ENCODE measurements at regions not wholly inside any gene's neighbourhood (a gene's known extent, or its start where the extent isn't known, plus 50 kb on each side); places are given as distances from the start of the nearest gene placed in this dataset.

- no peak overlapping the region for H3K4me2 ChIP-seq (ENCODE audit: insufficient read depth, low read length)
- ChIA-PET CTCF (interaction anchor here (0.6 to 1.0 kb wide), 2 partner anchors 9 to 12 kb away, joined by 3 read pairs; no protein-coding TSS in a partner anchor), POLR2A (no interaction called here)
- H3K4me3 ChIP-seq (replicated peaks in 1 of 3; ENCODE audit: insufficient read depth in 1 of 3, low read depth in 1 of 3, low read length in 3 of 3): no peak overlapping the region
- H2AFZ ChIP-seq (ENCODE audit: low read depth, low read length): no peak overlapping the region
- DNase-seq (ENCODE audit: low read depth, low spot score) (no peak), FAIRE-seq (no peak)
- no peak for TF ChIP-seq EZH2 (IDR thresholded peaks at IDR 0.05; ENCODE audit: borderline replicate concordance, low read depth, low read length, severe bottlenecking)
- no peak for TF ChIP-seq GATA2 (IDR thresholded peaks at IDR 0.05; ENCODE audit: insufficient read depth, insufficient read length, low read depth, low read length)
- TF ChIP-seq POLR2A (IDR thresholded peaks at IDR 0.05; ENCODE audit: low read depth, low read length): no peak
- no peak for TF ChIP-seq CTCF (IDR thresholded peaks at IDR 0.05; ENCODE audit: extremely low read depth in 1 of 2, insufficient read depth in 1 of 2, low read depth in 1 of 2, low read length in 2 of 2)
- TF ChIP-seq POLR2AphosphoS5 (IDR thresholded peaks at IDR 0.05; ENCODE audit: insufficient read depth, low read depth, low read length): no peak
- no peak for TF ChIP-seq MYC (IDR thresholded peaks at IDR 0.05; ENCODE audit: low read depth, low read length)
- TF ChIP-seq JUN (IDR thresholded peaks at IDR 0.05; ENCODE audit: borderline replicate concordance, insufficient read depth, insufficient read length, low read depth): no peak
- no peak for TF ChIP-seq MAX (IDR thresholded peaks at IDR 0.05; ENCODE audit: insufficient read depth, insufficient read length)
- no peak for TF ChIP-seq FOS (IDR thresholded peaks at IDR 0.05; ENCODE audit: borderline replicate concordance, insufficient read depth, low read length)
- no peaks in the 10 kb centered on the region for H3K79me2 ChIP-seq (ENCODE audit: control insufficient read depth, insufficient read depth, low read length)
- BruUV-seq (replicated peaks): no TSS peak
- H4K20me1 ChIP-seq (replicated peaks; ENCODE audit: control insufficient read depth, extremely low read depth, insufficient read depth, low read length): no peaks in the 10 kb centered on the region
- H3K9ac ChIP-seq (replicated peaks; ENCODE audit: extremely low read depth, insufficient read depth, low read length): no peak overlapping the region
- H3K4me1 ChIP-seq (ENCODE audit: control insufficient read depth, extremely low read depth, insufficient read depth, low read length): peaks cover 3% of the 10 kb centered on the region
- intact Hi-C loops (cut with micrococcal nuclease) (no loop called here), dilution Hi-C loops (cut with MboI; ENCODE audit: extremely low pct_ligation_motif_present, low sequenced_read_pairs) (no loop called here)
- no peaks in the 10 kb centered on the region for H3K27me3 ChIP-seq (ENCODE audit: control insufficient read depth in 2 of 2, insufficient read depth in 2 of 2, low read length in 2 of 2)
- no peak overlapping the region for H3K27ac ChIP-seq (ENCODE audit: insufficient read depth, low read depth, low read length)
- H3K9me3 ChIP-seq (replicated peaks; ENCODE audit: control insufficient read depth, insufficient read depth, low read length): no peaks in the 10 kb centered on the region
- H3K36me3 ChIP-seq (ENCODE audit: control insufficient read depth in 2 of 2, extremely low read depth in 1 of 2, insufficient read depth in 2 of 2, low read length in 2 of 2): no peaks in the 10 kb centered on the region
- no peaks in the 10 kb centered on the region for H3K9me1 ChIP-seq (replicated peaks; ENCODE audit: control insufficient read depth, extremely low read depth, insufficient read depth, low read length)
These were observed 68.2 kb upstream of the CAB39 start for GRCh38 chr2:230644356-230644935.
